Trophoblast cell (in vitro differentiated cells and primary cell): ENCODE measurements at regions not wholly inside any gene's neighbourhood (a gene's known extent, or its start where the extent isn't known, plus 50 kb on each side); places are given as distances from the start of the nearest gene placed in this dataset.

Source experiments
- DNase-seq, 2 donors: peaks; one replicate each; pipeline ENCODE4 v3.0.0-alpha.2; 2016
- H2AFZ ChIP-seq: 2 replicates; pipeline ENCODE4 v1.6.1; 2013; ENCODE audit warnings: low read length, moderate library complexity, mild to moderate bottlenecking; ENCODE audit not compliant: insufficient read depth, poor library complexity
- H2AK5ac ChIP-seq: 2 replicates; pipeline ENCODE4 v1.6.1; 2013; ENCODE audit warnings: mild to moderate bottlenecking, low read length
- H2BK120ac ChIP-seq: 2 replicates; pipeline ENCODE4 v1.6.1; 2013; ENCODE audit warnings: low read length, mild to moderate bottlenecking, moderate library complexity; ENCODE audit not compliant: insufficient read depth, poor library complexity
- H2BK12ac ChIP-seq: 2 replicates; pipeline ENCODE4 v1.6.1; 2013; ENCODE audit warnings: mild to moderate bottlenecking, low read length, moderate library complexity
- H2BK5ac ChIP-seq: 2 replicates; pipeline ENCODE4 v1.6.1; 2013; ENCODE audit warnings: low read length, low read depth, moderate library complexity, mild to moderate bottlenecking; ENCODE audit not compliant: poor library complexity
- H3K14ac ChIP-seq: 2 replicates; pipeline ENCODE4 v1.6.1; 2013; ENCODE audit warnings: mild to moderate bottlenecking, low read length
- H3K18ac ChIP-seq: 2 replicates; pipeline ENCODE4 v1.6.1; 2013; ENCODE audit warnings: mild to moderate bottlenecking, low read length
- H3K23ac ChIP-seq: 2 replicates; pipeline ENCODE4 v1.6.1; 2013; ENCODE audit warnings: low read length
- H3K27ac ChIP-seq: 2 replicates; pipeline ENCODE4 v1.5.1; 2013; ENCODE audit warnings: low read depth, mild to moderate bottlenecking, inconsistent platforms, low read length, moderate library complexity
- H3K27me3 ChIP-seq: 2 replicates; pipeline ENCODE4 v1.6.1; 2013; ENCODE audit warnings: inconsistent platforms, mild to moderate bottlenecking, low read length, moderate library complexity; ENCODE audit not compliant: insufficient read depth
- H3K36me3 ChIP-seq, 2 experiments: 1 replicate in 1 of 2; 2 replicates in 1 of 2; pipeline ENCODE4 v1.6.1; 2013; ENCODE audit warnings: low read length in 2 of 2, mild to moderate bottlenecking in 2 of 2, moderate library complexity in 1 of 2; ENCODE audit not compliant: insufficient read depth in 2 of 2, control insufficient read depth in 1 of 2
- H3K4ac ChIP-seq: 2 replicates; pipeline ENCODE4 v1.6.1; 2013; ENCODE audit warnings: low read depth, mild to moderate bottlenecking, low read length, moderate library complexity
- H3K4me1 ChIP-seq, 2 experiments: 1 replicate in 1 of 2; 2 replicates in 1 of 2; pipeline ENCODE4 v1.6.1; 2013; ENCODE audit warnings: low read length in 2 of 2, mild to moderate bottlenecking in 2 of 2, moderate library complexity in 1 of 2; ENCODE audit not compliant: insufficient read depth in 2 of 2, control insufficient read depth in 1 of 2
- H3K4me2 ChIP-seq: 2 replicates; pipeline ENCODE4 v1.6.1; 2013; ENCODE audit warnings: inconsistent platforms, mild to moderate bottlenecking, low read length, moderate library complexity
- H3K4me3 ChIP-seq: 2 replicates; pipeline ENCODE4 v1.5.1; 2013; ENCODE audit warnings: mild to moderate bottlenecking, low read depth, low read length, inconsistent platforms
- H3K79me1 ChIP-seq: one replicate; pipeline ENCODE4 v1.6.1; 2013; ENCODE audit warnings: low read length
- H3K79me2 ChIP-seq: 2 replicates; pipeline ENCODE4 v1.6.1; 2013; ENCODE audit warnings: low read length, mild to moderate bottlenecking; ENCODE audit not compliant: control insufficient read depth, insufficient read depth, poor library complexity
- H3K9ac ChIP-seq: 2 replicates; pipeline ENCODE4 v1.6.1; 2013; ENCODE audit warnings: mild to moderate bottlenecking, low read length
- H3K9me3 ChIP-seq: 2 replicates; pipeline ENCODE4 v1.6.1; 2013; ENCODE audit warnings: low read depth, mild to moderate bottlenecking, control low read depth, inconsistent platforms, low read length; ENCODE audit not compliant: insufficient read depth
- H4K12ac ChIP-seq: 2 replicates; pipeline ENCODE4 v1.6.1; 2013; ENCODE audit warnings: low read depth, mild to moderate bottlenecking, low read length, moderate library complexity
- H4K8ac ChIP-seq: 2 replicates; pipeline ENCODE4 v1.6.1; 2013; ENCODE audit warnings: low read depth, mild to moderate bottlenecking, low read length, moderate library complexity
- H4K91ac ChIP-seq: one replicate; pipeline ENCODE4 v1.6.1; 2013; ENCODE audit warnings: low read depth, mild to moderate bottlenecking, low read length, moderate library complexity
- whole genome bisulfite sequencing: extraction: QIAGEN DNeasy Blood & Tissue Kit; methylation state at CpG from one replicate; pipeline ENCODE4 v1.1.7; 2013; ENCODE audit warnings: missing lambda C conversion rate; ENCODE audit not compliant: insufficient read length, insufficient coverage; ENCODE audit errors: extremely low coverage; 5-methylcytosine and 5-hydroxymethylcytosine counted together

- Histone ChIP-seq H3K36me3 (no peaks in the 10 kb centered on the region), H4K12ac (no peak overlapping the region), H4K8ac (no peak overlapping the region), H2BK120ac (no peak overlapping the region), H3K27me3 (no peaks in the 10 kb centered on the region), H3K79me2 (no peaks in the 10 kb centered on the region), H3K4me1 (no peaks in the 10 kb centered on the region), H3K23ac (no peak overlapping the region), H2AFZ (no peak overlapping the region), H2BK12ac (no peak overlapping the region), H3K27ac (no peak overlapping the region), H3K4ac (no peak overlapping the region), H3K4me3 (no peak overlapping the region), H3K79me1 (no peaks in the 10 kb centered on the region), H3K18ac (no peak overlapping the region), H3K9me3 (no peaks in the 10 kb centered on the region), H2BK5ac (no peak overlapping the region), H3K14ac (no peak overlapping the region), H2AK5ac (no peak overlapping the region), H4K91ac (no peak overlapping the region), H3K4me2 (no peak overlapping the region), H3K9ac (no peak overlapping the region)
- no peak for DNase-seq
- no CpG with 5 or more reads among the region's 3 CpGs for WGBS
Observed at GRCh38 chr18:41128545-41128944, 826.5 kb upstream of the PIK3C3 start.

GRCh38 chr18:41128126-41128525, 826.9 kb upstream of the PIK3C3 start:
- Histone ChIP-seq H4K12ac (no peak overlapping the region), H3K4me2 (no peak overlapping the region), H3K9ac (no peak overlapping the region), H3K4me1 (no peaks in the 10 kb centered on the region), H3K23ac (no peak overlapping the region), H3K79me2 (no peaks in the 10 kb centered on the region), H2BK120ac (no peak overlapping the region), H3K27me3 (no peaks in the 10 kb centered on the region), H3K14ac (no peak overlapping the region), H2AFZ (no peak overlapping the region), H3K9me3 (no peaks in the 10 kb centered on the region), H3K36me3 (no peaks in the 10 kb centered on the region), H4K8ac (no peak overlapping the region), H3K79me1 (no peaks in the 10 kb centered on the region), H2BK12ac (no peak overlapping the region), H3K27ac (no peak overlapping the region), H2AK5ac (no peak overlapping the region), H3K4me3 (no peak overlapping the region), H3K4ac (no peak overlapping the region), H2BK5ac (no peak overlapping the region), H4K91ac (no peak overlapping the region), H3K18ac (no peak overlapping the region)
- no peak for DNase-seq

GRCh38 chr18:41126541-41127235, 828.3 kb upstream of the PIK3C3 start:
- no peak overlapping the region for H4K91ac ChIP-seq

GRCh38 chr18:41121116-41121826, 833.8 kb upstream of the PIK3C3 start:
- Histone ChIP-seq H3K4me3 (no peak overlapping the region), H3K4me2 (no peak overlapping the region), H2BK12ac (no peak overlapping the region), H3K9me3 (no peaks in the 10 kb centered on the region), H4K12ac (no peak overlapping the region), H2BK120ac (no peak overlapping the region), H3K27ac (no peak overlapping the region), H3K27me3 (no peaks in the 10 kb centered on the region), H3K23ac (no peak overlapping the region), H4K8ac (no peak overlapping the region), H3K18ac (no peak overlapping the region), H3K4ac (no peak overlapping the region), H4K91ac (no peak overlapping the region), H3K14ac (no peak overlapping the region), H3K79me2 (no peaks in the 10 kb centered on the region), H3K9ac (no peak overlapping the region), H3K36me3 (no peaks in the 10 kb centered on the region), H2AFZ (no peak overlapping the region), H3K79me1 (no peaks in the 10 kb centered on the region), H2BK5ac (no peak overlapping the region), H2AK5ac (no peak overlapping the region), H3K4me1 (no peaks in the 10 kb centered on the region)
- WGBS = no CpG with 5 or more reads among the region's 4 CpGs
- DNase-seq = no peak

More at GRCh38 chr18:41126541-41127235, 828.3 kb upstream of the PIK3C3 start:
- no peak overlapping the region for H3K4me3 ChIP-seq
- no peaks in the 10 kb centered on the region for H3K79me1 ChIP-seq
- H2BK120ac ChIP-seq = no peak overlapping the region
- H3K23ac ChIP-seq = no peak overlapping the region
- DNase-seq = no peak
- H3K27me3 ChIP-seq = no peaks in the 10 kb centered on the region
- H3K18ac ChIP-seq = no peak overlapping the region
- no peak overlapping the region for H3K14ac ChIP-seq
- H4K8ac ChIP-seq = no peak overlapping the region
- H2BK5ac ChIP-seq = no peak overlapping the region
- no peak overlapping the region for H2BK12ac ChIP-seq
- no peak overlapping the region for H3K27ac ChIP-seq
- no peak overlapping the region for H3K4me2 ChIP-seq
- H3K9me3 ChIP-seq = no peaks in the 10 kb centered on the region
- no peaks in the 10 kb centered on the region for H3K36me3 ChIP-seq
- H4K12ac ChIP-seq = no peak overlapping the region
- H3K79me2 ChIP-seq = no peaks in the 10 kb centered on the region
- H3K4ac ChIP-seq = no peak overlapping the region
- WGBS = no CpG with 5 or more reads among the region's 2 CpGs
- no peak overlapping the region for H3K9ac ChIP-seq
- H2AFZ ChIP-seq = no peak overlapping the region
- H3K4me1 ChIP-seq = no peaks in the 10 kb centered on the region
- no peak overlapping the region for H2AK5ac ChIP-seq
